PFSK-1 (cell line): ENCODE measurements at regions not wholly inside any gene's neighbourhood (a gene's known extent, or its start where the extent isn't known, plus 50 kb on each side); places are given as distances from the start of the nearest gene placed in this dataset.

Experiments used
- FOXP2 ChIP-seq: optimal IDR thresholded peaks from 2 replicates; pipeline ENCODE3; 2011; ENCODE audit warnings: borderline replicate concordance, control low read depth, inconsistent platforms; ENCODE audit not compliant: insufficient read depth; ENCODE audit errors: extremely low read length, extremely low read depth
- POLR2AphosphoS5 ChIP-seq: IDR thresholded peaks from 2 replicates; pipeline ENCODE4 v1.6.1; 2012; ENCODE audit warnings: low read depth, mild to moderate bottlenecking, control low read depth, low read length, moderate library complexity
- SIN3A ChIP-seq: IDR thresholded peaks from 2 replicates; pipeline ENCODE4 v1.6.1; 2012; ENCODE audit warnings: mild to moderate bottlenecking, low read length, moderate library complexity, borderline replicate concordance; ENCODE audit not compliant: insufficient read depth
- TAF1 ChIP-seq: IDR thresholded peaks from 2 replicates; pipeline ENCODE4 v1.6.1; 2012; ENCODE audit warnings: low read length, control low read depth, borderline replicate concordance; ENCODE audit not compliant: insufficient read depth
- TF ChIP-seq, protein P1 (sequence below), 2 experiments: IDR thresholded peaks; 2 replicates each; pipeline versions ENCODE4 v1.6.1 to v1.8.0; 2011 to 2012; ENCODE audit warnings: low read depth in 2 of 2, low read length in 2 of 2, control low read depth in 1 of 2, inconsistent platforms in 1 of 2, mild to moderate bottlenecking in 1 of 2, moderate library complexity in 1 of 2; ENCODE audit not compliant: insufficient read depth in 1 of 2

DNA sequence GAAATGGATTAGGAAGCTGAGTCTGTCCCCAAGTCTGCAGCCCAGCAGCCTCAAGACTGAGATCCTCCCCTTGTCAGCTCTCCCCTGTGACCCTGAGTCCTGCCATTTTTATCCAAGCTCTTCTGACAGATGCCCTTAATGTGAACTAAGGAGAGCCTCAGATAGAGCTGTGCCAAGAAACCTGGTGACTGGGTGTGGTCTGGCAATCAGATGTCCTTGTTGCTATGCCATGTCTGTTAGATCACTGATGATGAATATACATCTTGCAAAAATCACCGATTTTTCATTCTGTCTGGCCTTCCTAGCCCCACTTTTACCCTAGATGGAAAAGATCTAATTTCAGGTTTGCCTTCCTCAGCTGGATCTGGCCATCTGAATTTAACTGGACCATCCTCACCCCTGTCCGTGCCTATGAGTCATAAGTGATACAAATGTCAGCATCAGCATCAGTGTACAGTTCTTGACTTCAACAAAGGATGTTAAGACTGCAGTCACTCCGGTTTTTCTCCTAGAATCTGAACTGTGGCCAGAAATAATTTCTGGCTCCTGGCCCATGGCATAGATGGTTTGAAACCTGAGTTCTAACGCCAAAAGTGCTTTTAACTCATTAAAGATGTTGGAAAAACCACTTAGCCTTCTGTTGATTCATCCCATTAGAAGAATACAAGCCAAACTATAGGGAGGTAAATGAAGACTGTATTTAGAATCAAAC is 61.2 kb upstream of the GRIP1 start:
- TF ChIP-seq FOXP2 = no peak
- TF ChIP-seq SIN3A = no peak
- no peak for TF ChIP-seq POLR2AphosphoS5
- TF ChIP-seq, protein P1, sequence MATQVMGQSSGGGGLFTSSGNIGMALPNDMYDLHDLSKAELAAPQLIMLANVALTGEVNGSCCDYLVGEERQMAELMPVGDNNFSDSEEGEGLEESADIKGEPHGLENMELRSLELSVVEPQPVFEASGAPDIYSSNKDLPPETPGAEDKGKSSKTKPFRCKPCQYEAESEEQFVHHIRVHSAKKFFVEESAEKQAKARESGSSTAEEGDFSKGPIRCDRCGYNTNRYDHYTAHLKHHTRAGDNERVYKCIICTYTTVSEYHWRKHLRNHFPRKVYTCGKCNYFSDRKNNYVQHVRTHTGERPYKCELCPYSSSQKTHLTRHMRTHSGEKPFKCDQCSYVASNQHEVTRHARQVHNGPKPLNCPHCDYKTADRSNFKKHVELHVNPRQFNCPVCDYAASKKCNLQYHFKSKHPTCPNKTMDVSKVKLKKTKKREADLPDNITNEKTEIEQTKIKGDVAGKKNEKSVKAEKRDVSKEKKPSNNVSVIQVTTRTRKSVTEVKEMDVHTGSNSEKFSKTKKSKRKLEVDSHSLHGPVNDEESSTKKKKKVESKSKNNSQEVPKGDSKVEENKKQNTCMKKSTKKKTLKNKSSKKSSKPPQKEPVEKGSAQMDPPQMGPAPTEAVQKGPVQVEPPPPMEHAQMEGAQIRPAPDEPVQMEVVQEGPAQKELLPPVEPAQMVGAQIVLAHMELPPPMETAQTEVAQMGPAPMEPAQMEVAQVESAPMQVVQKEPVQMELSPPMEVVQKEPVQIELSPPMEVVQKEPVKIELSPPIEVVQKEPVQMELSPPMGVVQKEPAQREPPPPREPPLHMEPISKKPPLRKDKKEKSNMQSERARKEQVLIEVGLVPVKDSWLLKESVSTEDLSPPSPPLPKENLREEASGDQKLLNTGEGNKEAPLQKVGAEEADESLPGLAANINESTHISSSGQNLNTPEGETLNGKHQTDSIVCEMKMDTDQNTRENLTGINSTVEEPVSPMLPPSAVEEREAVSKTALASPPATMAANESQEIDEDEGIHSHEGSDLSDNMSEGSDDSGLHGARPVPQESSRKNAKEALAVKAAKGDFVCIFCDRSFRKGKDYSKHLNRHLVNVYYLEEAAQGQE (IDR thresholded peaks at IDR 0.05; ENCODE audit: insufficient read depth in 1 of 2, low read depth in 2 of 2, low read length in 2 of 2) = no peak
- TF ChIP-seq TAF1 = no peak

DNA sequence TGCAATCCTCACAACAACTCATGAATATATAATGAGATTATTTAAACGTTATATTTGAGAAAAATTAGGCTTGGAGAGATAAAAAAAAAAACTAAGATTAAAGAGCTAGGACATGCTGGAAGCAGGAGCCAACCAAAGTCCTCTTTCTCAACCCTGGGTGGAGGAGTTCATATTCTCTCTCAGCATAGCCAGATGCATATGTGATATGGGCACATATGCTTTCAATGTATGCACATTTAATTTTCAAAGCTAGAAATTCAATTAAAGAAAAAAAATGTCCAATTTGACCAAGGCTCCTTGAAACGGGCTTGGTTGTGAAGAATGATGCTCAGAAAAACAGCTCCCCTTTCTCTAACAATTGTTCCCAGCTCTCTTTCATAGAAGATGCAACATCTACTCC is 61.9 kb upstream of the GRIP1 start:
- no peak for TF ChIP-seq TAF1
- no peak for TF ChIP-seq FOXP2

DNA sequence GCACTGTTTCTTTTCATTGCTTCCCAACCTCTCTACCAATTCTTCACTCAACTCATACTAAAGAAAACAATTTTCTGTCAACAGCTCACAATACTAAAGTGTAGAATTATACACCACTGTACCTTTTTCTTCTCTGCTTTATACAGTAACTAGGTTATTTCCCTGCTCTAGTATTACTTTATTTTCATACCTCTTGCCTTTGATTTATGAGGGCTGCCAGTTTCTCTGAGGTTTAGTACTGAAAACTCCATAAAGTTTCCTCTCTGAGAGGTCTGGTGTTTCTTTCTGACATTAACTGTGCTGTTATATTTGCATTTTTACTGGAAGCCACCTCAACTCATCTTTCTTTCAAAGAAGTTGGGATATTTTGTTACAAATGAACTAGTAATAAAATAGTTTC is 63.0 kb upstream of the GRIP1 start:
- TF ChIP-seq, protein P1 (IDR thresholded peaks at IDR 0.05; ENCODE audit: insufficient read depth in 1 of 2, low read depth in 2 of 2, low read length in 2 of 2) = no peak
- no peak for TF ChIP-seq SIN3A
- no peak for TF ChIP-seq TAF1
- TF ChIP-seq POLR2AphosphoS5 = no peak
- no peak for TF ChIP-seq FOXP2

DNA sequence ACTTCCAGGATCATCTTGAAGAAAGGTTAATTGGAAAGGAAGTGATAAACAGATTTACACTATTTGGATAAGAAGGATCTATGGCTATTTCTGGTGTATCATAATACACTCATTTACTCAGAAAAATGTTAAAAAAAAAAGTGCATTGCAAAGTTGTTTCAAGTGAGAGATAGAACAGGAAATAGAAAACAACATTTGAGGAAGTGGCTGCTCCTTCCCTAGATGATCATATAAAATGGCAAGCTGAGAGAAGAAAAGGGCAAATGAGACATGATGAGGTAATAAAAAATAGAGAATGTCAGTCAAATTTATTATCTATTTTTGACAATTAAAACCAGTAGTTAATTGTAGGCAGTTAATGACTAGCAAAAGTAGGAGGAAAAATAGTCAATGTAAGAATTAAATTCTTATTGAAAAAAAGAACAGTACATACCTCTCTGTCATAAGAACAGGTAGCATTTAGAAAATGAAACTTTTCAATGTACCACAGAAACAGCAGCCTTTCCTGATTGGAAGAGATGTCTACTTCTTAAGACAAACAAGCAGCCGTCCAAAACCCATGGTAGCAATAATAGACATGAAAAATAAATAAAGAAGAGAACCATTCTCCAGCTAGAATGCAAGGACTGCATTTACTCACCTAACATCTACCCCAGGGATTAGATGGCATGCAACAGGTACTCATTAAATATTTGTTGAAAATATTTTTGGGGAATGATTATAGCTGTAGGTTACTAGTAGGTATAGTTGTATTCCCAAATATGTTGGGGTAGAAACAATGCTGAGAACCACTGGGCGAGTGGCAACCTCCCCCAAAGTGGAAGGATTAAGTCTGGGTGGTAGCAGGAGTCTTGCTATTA is 63.9 kb upstream of the GRIP1 start:
- TF ChIP-seq FOXP2 (no peak), TAF1 (no peak), SIN3A (no peak), POLR2AphosphoS5 (no peak)
- TF ChIP-seq, protein P1 (IDR thresholded peaks at IDR 0.05; ENCODE audit: insufficient read depth in 1 of 2, low read depth in 2 of 2, low read length in 2 of 2) = no peak

DNA sequence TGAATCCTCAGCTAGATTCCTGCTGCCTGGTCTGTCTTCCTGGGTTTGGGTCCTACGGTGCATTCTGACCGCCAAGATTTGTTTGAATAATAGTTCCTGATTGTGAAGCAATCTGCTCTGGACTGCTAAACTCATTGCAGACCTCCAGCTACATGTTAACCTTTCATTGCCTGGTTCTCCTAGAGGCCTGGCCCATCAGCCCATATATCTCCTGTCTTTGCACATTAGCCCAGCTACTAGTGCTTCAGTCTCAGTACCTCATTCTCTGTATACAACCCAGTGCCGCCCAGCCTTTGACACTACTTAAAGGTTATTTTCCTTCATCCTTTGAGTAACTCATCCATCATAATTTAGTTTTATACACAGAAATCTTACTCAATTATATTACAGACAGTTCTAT is 65.6 kb upstream of the GRIP1 start:
- TF ChIP-seq POLR2AphosphoS5 = no peak
- TF ChIP-seq, protein P1 (IDR thresholded peaks at IDR 0.05; ENCODE audit: insufficient read depth in 1 of 2, low read depth in 2 of 2, low read length in 2 of 2) = no peak
- TF ChIP-seq FOXP2 = no peak
- no peak for TF ChIP-seq SIN3A
- TF ChIP-seq TAF1 = no peak
